Brain microvascular endothelial cell (primary cell): ENCODE measurements at regions not wholly inside any gene's neighbourhood (a gene's known extent, or its start where the extent isn't known, plus 50 kb on each side); places are given as distances from the start of the nearest gene placed in this dataset.

Experiments used
- DNase-seq: peaks from one replicate; pipeline ENCODE4 v3.0.0-alpha.2; 2020
- H3K27ac ChIP-seq: fragments of 250-450 bp; sonication (Bioruptor Pico); 2 replicates; pipeline ENCODE4 v1.5.1; 2020; ENCODE audit warnings: mild to moderate bottlenecking, moderate library complexity
- H3K27me3 ChIP-seq: fragments of 250-450 bp; sonication (Bioruptor Pico); replicated peaks from 2 replicates; pipeline ENCODE4 v1.5.1; 2020; ENCODE audit warnings: mild to moderate bottlenecking
- H3K36me3 ChIP-seq: fragments of 250-450 bp; sonication (Bioruptor Pico); replicated peaks from 2 replicates; pipeline ENCODE4 v1.5.1; 2020; ENCODE audit warnings: mild to moderate bottlenecking
- H3K4me3 ChIP-seq: 2 replicates; pipeline ENCODE4 v1.5.1; 2011; ENCODE audit warnings: low read depth, mild to moderate bottlenecking, control low read depth, low read length, moderate library complexity
- in situ Hi-C: cut with HindIII; loops from 2 replicates; pipeline ENCODE4 v1.10.0; 2017; ENCODE audit warnings: low sequenced_read_pairs, low pct_ligation_motif_present
- TF ChIP-seq, protein P1 (sequence below): IDR thresholded peaks from 2 replicates; pipeline ENCODE4 v1.5.1; 2011; ENCODE audit warnings: low read depth, mild to moderate bottlenecking, moderate library complexity, low read length, control low read depth, inconsistent platforms; ENCODE audit errors: missing control alignments

DNA sequence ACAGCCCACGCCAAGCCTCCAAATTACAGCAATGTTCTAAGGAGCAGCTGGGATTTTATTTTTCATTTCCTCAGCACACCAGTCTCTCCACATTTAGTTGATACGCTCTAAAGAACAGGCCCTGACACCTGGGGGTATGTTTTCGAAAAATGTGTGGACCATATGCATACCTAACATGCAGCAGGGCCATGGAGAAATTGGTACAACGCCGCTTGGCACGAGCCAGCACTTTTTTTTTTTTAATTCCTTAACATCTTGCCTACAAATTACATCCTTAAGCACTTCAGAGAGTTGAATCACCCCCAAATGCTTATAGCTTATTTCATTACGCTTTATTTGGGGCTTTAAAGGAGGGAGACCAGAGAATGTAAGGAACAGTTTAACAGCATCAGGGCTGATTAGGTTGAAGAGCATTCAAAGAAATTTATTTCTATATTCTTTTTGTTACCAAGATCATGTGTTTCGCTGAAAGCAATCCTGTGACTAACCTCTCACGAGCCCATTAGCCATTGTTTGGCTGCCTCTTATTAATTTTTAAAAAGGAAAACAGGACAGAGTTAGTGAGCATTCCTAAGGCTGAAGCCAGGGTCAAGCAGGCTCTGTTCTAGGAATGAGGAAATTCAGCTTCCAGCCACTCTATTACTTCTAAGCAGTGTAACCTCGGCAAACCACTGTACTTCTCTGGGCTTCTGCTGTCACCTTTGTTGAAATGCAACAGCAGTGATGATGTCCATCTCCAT, 173.8 kb downstream of the ACTL7B start:
- TF ChIP-seq, protein P1, sequence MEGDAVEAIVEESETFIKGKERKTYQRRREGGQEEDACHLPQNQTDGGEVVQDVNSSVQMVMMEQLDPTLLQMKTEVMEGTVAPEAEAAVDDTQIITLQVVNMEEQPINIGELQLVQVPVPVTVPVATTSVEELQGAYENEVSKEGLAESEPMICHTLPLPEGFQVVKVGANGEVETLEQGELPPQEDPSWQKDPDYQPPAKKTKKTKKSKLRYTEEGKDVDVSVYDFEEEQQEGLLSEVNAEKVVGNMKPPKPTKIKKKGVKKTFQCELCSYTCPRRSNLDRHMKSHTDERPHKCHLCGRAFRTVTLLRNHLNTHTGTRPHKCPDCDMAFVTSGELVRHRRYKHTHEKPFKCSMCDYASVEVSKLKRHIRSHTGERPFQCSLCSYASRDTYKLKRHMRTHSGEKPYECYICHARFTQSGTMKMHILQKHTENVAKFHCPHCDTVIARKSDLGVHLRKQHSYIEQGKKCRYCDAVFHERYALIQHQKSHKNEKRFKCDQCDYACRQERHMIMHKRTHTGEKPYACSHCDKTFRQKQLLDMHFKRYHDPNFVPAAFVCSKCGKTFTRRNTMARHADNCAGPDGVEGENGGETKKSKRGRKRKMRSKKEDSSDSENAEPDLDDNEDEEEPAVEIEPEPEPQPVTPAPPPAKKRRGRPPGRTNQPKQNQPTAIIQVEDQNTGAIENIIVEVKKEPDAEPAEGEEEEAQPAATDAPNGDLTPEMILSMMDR, result no peak
- H3K27me3 ChIP-seq, result no peaks in the 10 kb centered on the region
- in situ Hi-C loops, result no loop called here
- no peak overlapping the region for H3K4me3 ChIP-seq
- no peak for DNase-seq
- no peak overlapping the region for H3K27ac ChIP-seq
- no peaks in the 10 kb centered on the region for H3K36me3 ChIP-seq

DNA sequence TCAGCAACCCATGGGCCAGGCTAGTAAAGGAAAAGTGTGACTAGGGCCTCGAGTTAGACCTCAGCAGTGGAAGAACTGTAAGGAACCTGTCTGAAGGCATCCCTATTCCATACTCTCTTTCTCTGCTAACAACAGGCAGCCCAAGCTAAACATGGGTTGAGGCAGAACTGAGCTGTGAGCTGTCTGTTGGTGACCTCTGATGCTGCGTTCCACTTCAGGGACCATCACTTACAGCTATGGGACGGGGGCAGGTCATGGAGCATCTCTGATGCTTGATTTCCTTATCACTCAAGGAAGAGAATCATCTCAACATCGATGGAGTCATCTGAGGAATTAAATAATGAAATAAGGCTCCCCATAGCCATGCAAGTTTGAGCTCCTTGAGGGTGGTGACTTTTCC, 174.8 kb downstream of the ACTL7B start:
- DNase-seq, result no peak
- Histone ChIP-seq H3K27ac (no peak overlapping the region), H3K4me3 (no peak overlapping the region), H3K36me3 (no peaks in the 10 kb centered on the region), H3K27me3 (no peaks in the 10 kb centered on the region)
- TF ChIP-seq, protein P1, result no peak
- in situ Hi-C loops, result no loop called here

DNA sequence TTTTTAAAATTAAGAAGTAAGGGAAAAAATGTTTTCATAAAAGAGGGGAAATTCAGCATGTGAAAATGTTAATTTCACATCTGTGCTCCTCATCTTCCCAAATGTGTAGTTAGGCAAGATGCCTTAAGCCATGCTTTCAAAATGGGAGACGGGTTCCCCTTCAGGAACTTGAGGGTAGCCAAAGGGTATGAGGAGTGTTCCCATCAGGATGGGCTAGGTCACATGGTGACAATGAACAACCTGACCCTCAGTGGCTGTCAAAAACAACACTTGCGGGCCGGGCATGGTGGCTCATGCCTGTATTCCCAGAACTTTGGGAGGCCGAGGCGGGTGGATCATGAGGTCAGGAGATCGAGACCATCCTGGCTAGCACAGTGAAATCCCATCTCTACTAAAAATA, 178.0 kb downstream of the ACTL7B start:
- in situ Hi-C loops, result no loop called here
- H3K36me3 ChIP-seq, result no peaks in the 10 kb centered on the region
- H3K27ac ChIP-seq, result no peak overlapping the region
- no peak overlapping the region for H3K4me3 ChIP-seq
- no peaks in the 10 kb centered on the region for H3K27me3 ChIP-seq
- no peak for DNase-seq
- TF ChIP-seq, protein P1, result no peak

DNA sequence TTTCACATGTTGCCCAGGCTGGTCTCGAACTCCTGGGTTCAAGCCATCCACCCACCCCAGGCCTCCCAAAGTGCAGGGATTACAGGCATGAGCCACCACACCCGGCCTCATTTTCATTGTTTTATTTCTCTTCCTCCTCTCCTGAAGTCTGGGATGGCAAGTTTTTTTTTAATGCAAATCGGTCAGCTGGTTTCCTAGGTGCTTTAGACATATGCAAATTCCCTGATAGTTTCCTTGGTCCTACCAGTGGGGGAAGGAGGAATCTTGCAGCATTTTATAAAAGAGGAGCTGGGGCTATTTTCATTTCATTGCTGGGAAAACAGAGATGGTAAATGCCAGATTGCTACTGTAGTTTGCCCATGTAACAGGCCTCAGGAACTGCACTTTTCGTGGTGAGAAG, 179.4 kb downstream of the ACTL7B start:
- H3K27me3 ChIP-seq, result no peaks in the 10 kb centered on the region
- DNase-seq, result no peak
- H3K36me3 ChIP-seq, result no peaks in the 10 kb centered on the region
- no peak overlapping the region for H3K4me3 ChIP-seq
- in situ Hi-C loops, result no loop called here
- no peak overlapping the region for H3K27ac ChIP-seq
- TF ChIP-seq, protein P1, result no peak

DNA sequence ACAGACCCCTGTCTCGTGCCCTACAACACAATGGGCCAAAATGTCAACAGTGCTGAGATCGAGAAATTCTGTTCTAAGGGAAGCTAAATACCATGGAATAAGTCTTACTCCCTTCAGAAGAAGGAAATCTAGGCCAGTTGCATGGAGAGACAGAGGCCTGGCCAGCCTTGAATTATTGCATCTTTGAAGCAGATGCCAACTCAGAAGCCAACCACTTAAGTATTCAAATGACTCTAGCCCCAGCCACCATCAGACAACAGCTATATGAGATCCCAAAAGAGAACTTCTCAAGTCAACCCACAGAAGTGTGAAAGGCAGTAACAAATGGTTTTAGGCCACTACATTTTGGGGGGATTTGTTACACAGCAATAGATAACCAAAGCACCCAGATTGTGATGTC, 180.1 kb downstream of the ACTL7B start:
- no peak overlapping the region for H3K4me3 ChIP-seq

More for the DNA sequence above, 180.1 kb downstream of the ACTL7B start:
- TF ChIP-seq, protein P1, result no peak
- DNase-seq, result no peak
- H3K27me3 ChIP-seq, result no peaks in the 10 kb centered on the region
- in situ Hi-C loops, result no loop called here
- H3K36me3 ChIP-seq, result no peaks in the 10 kb centered on the region
- H3K27ac ChIP-seq, result no peak overlapping the region
